Fibroblast of mammary gland (primary cell): ENCODE measurements at regions not wholly inside any gene's neighbourhood (a gene's known extent, or its start where the extent isn't known, plus 50 kb on each side); places are given as distances from the start of the nearest gene placed in this dataset.

Experiments
- DNase-seq: peaks from one replicate; pipeline ENCODE4 v3.0.0-alpha.2; 2010; ENCODE audit warnings: low read depth
- H3K4me3 ChIP-seq: 2 replicates; pipeline ENCODE4 v1.5.1; 2011; ENCODE audit warnings: low read depth, mild to moderate bottlenecking, low read length, moderate library complexity; ENCODE audit not compliant: control insufficient read depth
- CTCF ChIP-seq: conservative IDR thresholded peaks from 2 replicates; pipeline ENCODE4 v1.5.1; 2011; ENCODE audit warnings: low read depth, low read length, inconsistent platforms; ENCODE audit not compliant: control insufficient read depth, insufficient read depth

- DNase-seq, result no peak
- TF ChIP-seq CTCF, result no peak
- no peak overlapping the region for H3K4me3 ChIP-seq
Observed at GRCh38 chr2:146207417-146207816, 1637.4 kb upstream of the ACVR2A start.

- no peak overlapping the region for H3K4me3 ChIP-seq
- TF ChIP-seq CTCF, result no peak
- DNase-seq, result no peak
Observed at GRCh38 chr2:146203064-146203624, 1641.7 kb upstream of the ACVR2A start.

- TF ChIP-seq CTCF, result no peak
- DNase-seq, result no peak
- H3K4me3 ChIP-seq, result no peak overlapping the region
Observed at GRCh38 chr2:146193619-146194018, 1651.2 kb upstream of the ACVR2A start.

- no peak for TF ChIP-seq CTCF
- no peak for DNase-seq
- H3K4me3 ChIP-seq, result no peak overlapping the region
Observed at GRCh38 chr2:146189541-146189940, 1655.3 kb upstream of the ACVR2A start.

GRCh38 chr2:146173934-146174333, 1654.0 kb upstream of the ZEB2 start:
- TF ChIP-seq CTCF, result no peak
- no peak for DNase-seq
- no peak overlapping the region for H3K4me3 ChIP-seq

- TF ChIP-seq CTCF, result no peak
- no peak for DNase-seq
- H3K4me3 ChIP-seq, result no peak overlapping the region
Observed at GRCh38 chr2:146161256-146161882, 1641.5 kb upstream of the ZEB2 start.
